ENCODE measurements at regions not wholly inside any gene's neighbourhood (a gene's known extent, or its start where the extent isn't known, plus 50 kb on each side); places are given as distances from the start of the nearest gene placed in this dataset.

DNA sequence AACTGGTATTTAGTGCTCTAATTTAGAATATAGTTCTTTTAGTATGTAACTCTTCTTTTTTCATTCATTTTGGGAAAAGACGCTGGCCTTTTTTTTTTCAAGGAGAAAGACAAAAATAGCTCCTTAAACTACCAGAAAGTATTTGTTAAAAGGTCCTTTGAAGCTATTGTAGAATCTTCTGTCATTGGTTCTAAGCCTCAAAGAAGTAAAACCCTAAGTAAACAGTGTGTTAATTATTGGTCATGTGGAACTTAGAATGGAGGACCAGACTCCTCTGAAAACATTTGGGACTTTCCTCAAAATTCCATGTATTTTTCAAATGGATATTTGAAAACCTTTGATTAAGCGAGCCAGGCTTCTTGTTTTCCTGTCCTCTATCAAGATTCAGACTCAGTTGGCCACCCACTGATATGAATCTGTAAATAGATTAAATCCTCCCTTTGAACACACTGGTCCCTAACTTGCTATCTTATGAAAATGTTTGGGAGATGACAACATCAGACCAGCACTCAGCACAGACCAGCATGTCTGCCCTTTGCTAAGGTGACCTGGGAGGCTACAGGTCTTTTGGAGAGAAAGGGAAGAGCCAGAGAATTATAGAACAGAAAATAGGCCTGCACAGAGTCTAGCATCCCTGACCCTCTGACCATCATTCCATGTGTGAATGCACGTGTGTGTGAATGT is 120.3 kb upstream of the GATA6 start:
- ATAC-seq, result no peak
- Histone ChIP-seq H3K4me3 (no peak overlapping the region), H3K79me2 (ENCODE audit: control insufficient read depth, insufficient read depth, low read length) (no peaks in the 10 kb centered on the region), H3K4me1 (ENCODE audit: control insufficient read depth, insufficient read depth, low read length) (no peaks in the 10 kb centered on the region), H2AFZ (ENCODE audit: control insufficient read depth, low read depth, low read length) (no peak overlapping the region), H3K4me2 (ENCODE audit: control insufficient read depth, insufficient read depth) (no peak overlapping the region), H4K20me1 (ENCODE audit: control insufficient read depth, insufficient read depth) (no peaks in the 10 kb centered on the region), H3K27ac (ENCODE audit: control insufficient read depth, insufficient read depth) (no peak overlapping the region), H3K27me3 (replicated peaks in 1 of 2; ENCODE audit: control insufficient read depth in 2 of 2, insufficient read depth in 2 of 2, low read length in 1 of 2) (no peaks in the 10 kb centered on the region; a peak in 1 of 4 replicates), H3K9me3 (replicated peaks; ENCODE audit: control insufficient read depth, insufficient read depth, low read length) (no peaks in the 10 kb centered on the region), H3K36me3 (ENCODE audit: control insufficient read depth in 2 of 2, insufficient read depth in 2 of 2, low read length in 1 of 2) (no peaks in the 10 kb centered on the region), H3K9ac (ENCODE audit: control insufficient read depth, insufficient read depth, low read length) (no peak overlapping the region)
- CTCF ChIA-PET, result no interaction called here
- in situ Hi-C loops (cut with MboI) (loop anchor here (10.0 kb wide), 1 partner anchor 64 kb away; no protein-coding TSS in a partner anchor), intact Hi-C loops (cut with micrococcal nuclease; ENCODE audit: unreplicated experiment) (loop anchor here (10.0 kb wide), 1 partner anchor 64 kb away; no protein-coding TSS in a partner anchor)
- no TSS peak for BruUV-seq (replicated peaks)
- no peak for DNase-seq (ENCODE audit: low read depth, low spot score)
- WGBS (ENCODE audit: insufficient coverage, insufficient replicate concordance, low lambda C conversion rate, missing lambda C conversion rate), result 12% methylated on average over 3 of the region's 3 CpGs
- POLR2A ChIA-PET, result no interaction called here
- RAD21 ChIA-PET (ENCODE audit: unreplicated experiment), result no interaction called here
- no peak for FAIRE-seq
- SMC1A ChIA-PET (ENCODE audit: uncharacterized antibody, unreplicated experiment), result no interaction called here
- TF ChIP-seq TCF3 (IDR thresholded peaks at IDR 0.05; ENCODE audit: borderline replicate concordance, insufficient read depth, low read depth, low read length) (no peak), SREBF2 (IDR thresholded peaks at IDR 0.05; ENCODE audit: low read length) (no peak), CREB1 (IDR thresholded peaks at IDR 0.05; ENCODE audit: low read depth) (no peak), RFX5 (IDR thresholded peaks at IDR 0.05; ENCODE audit: low read depth, low read length) (no peak), ZNF24 (IDR thresholded peaks at IDR 0.05) (no peak), SUPT20H (IDR thresholded peaks at IDR 0.05; ENCODE audit: borderline replicate concordance, control insufficient read depth, low read depth, low read length) (no peak), CHD4 (IDR thresholded peaks at IDR 0.05) (no peak), YY1 (IDR thresholded peaks at IDR 0.05; ENCODE audit: low read depth, low read length) (no peak)
- TF ChIP-seq, protein P1, sequence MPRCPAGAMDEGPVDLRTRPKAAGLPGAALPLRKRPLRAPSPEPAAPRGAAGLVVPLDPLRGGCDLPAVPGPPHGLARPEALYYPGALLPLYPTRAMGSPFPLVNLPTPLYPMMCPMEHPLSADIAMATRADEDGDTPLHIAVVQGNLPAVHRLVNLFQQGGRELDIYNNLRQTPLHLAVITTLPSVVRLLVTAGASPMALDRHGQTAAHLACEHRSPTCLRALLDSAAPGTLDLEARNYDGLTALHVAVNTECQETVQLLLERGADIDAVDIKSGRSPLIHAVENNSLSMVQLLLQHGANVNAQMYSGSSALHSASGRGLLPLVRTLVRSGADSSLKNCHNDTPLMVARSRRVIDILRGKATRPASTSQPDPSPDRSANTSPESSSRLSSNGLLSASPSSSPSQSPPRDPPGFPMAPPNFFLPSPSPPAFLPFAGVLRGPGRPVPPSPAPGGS (IDR thresholded peaks at IDR 0.05; ENCODE audit: borderline replicate concordance, insufficient read depth, low read depth, low read length, poor library complexity, severe bottlenecking), result no peak
- TF ChIP-seq, protein P2, sequence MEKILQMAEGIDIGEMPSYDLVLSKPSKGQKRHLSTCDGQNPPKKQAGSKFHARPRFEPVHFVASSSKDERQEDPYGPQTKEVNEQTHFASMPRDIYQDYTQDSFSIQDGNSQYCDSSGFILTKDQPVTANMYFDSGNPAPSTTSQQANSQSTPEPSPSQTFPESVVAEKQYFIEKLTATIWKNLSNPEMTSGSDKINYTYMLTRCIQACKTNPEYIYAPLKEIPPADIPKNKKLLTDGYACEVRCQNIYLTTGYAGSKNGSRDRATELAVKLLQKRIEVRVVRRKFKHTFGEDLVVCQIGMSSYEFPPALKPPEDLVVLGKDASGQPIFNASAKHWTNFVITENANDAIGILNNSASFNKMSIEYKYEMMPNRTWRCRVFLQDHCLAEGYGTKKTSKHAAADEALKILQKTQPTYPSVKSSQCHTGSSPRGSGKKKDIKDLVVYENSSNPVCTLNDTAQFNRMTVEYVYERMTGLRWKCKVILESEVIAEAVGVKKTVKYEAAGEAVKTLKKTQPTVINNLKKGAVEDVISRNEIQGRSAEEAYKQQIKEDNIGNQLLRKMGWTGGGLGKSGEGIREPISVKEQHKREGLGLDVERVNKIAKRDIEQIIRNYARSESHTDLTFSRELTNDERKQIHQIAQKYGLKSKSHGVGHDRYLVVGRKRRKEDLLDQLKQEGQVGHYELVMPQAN (conservative IDR thresholded peaks at IDR 0.05), result no peak
- TF ChIP-seq, protein P3, sequence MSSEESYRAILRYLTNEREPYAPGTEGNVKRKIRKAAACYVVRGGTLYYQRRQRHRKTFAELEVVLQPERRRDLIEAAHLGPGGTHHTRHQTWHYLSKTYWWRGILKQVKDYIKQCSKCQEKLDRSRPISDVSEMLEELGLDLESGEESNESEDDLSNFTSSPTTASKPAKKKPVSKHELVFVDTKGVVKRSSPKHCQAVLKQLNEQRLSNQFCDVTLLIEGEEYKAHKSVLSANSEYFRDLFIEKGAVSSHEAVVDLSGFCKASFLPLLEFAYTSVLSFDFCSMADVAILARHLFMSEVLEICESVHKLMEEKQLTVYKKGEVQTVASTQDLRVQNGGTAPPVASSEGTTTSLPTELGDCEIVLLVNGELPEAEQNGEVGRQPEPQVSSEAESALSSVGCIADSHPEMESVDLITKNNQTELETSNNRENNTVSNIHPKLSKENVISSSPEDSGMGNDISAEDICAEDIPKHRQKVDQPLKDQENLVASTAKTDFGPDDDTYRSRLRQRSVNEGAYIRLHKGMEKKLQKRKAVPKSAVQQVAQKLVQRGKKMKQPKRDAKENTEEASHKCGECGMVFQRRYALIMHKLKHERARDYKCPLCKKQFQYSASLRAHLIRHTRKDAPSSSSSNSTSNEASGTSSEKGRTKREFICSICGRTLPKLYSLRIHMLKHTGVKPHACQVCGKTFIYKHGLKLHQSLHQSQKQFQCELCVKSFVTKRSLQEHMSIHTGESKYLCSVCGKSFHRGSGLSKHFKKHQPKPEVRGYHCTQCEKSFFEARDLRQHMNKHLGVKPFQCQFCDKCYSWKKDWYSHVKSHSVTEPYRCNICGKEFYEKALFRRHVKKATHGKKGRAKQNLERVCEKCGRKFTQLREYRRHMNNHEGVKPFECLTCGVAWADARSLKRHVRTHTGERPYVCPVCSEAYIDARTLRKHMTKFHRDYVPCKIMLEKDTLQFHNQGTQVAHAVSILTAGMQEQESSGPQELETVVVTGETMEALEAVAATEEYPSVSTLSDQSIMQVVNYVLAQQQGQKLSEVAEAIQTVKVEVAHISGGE (CRISPR knock-in tag; IDR thresholded peaks at IDR 0.05), result no peak
- TF ChIP-seq, protein P4, sequence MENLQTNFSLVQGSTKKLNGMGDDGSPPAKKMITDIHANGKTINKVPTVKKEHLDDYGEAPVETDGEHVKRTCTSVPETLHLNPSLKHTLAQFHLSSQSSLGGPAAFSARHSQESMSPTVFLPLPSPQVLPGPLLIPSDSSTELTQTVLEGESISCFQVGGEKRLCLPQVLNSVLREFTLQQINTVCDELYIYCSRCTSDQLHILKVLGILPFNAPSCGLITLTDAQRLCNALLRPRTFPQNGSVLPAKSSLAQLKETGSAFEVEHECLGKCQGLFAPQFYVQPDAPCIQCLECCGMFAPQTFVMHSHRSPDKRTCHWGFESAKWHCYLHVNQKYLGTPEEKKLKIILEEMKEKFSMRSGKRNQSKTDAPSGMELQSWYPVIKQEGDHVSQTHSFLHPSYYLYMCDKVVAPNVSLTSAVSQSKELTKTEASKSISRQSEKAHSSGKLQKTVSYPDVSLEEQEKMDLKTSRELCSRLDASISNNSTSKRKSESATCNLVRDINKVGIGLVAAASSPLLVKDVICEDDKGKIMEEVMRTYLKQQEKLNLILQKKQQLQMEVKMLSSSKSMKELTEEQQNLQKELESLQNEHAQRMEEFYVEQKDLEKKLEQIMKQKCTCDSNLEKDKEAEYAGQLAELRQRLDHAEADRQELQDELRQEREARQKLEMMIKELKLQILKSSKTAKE (IDR thresholded peaks at IDR 0.05; ENCODE audit: low read depth, poor library complexity, severe bottlenecking), result no peak
- TF ChIP-seq, protein P5, sequence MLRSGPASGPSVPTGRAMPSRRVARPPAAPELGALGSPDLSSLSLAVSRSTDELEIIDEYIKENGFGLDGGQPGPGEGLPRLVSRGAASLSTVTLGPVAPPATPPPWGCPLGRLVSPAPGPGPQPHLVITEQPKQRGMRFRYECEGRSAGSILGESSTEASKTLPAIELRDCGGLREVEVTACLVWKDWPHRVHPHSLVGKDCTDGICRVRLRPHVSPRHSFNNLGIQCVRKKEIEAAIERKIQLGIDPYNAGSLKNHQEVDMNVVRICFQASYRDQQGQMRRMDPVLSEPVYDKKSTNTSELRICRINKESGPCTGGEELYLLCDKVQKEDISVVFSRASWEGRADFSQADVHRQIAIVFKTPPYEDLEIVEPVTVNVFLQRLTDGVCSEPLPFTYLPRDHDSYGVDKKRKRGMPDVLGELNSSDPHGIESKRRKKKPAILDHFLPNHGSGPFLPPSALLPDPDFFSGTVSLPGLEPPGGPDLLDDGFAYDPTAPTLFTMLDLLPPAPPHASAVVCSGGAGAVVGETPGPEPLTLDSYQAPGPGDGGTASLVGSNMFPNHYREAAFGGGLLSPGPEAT (IDR thresholded peaks at IDR 0.05; ENCODE audit: low read depth), result no peak
